ENCODE measurements at regions not wholly inside any gene's neighbourhood (a gene's known extent, or its start where the extent isn't known, plus 50 kb on each side); places are given as distances from the start of the nearest gene placed in this dataset.

DNA sequence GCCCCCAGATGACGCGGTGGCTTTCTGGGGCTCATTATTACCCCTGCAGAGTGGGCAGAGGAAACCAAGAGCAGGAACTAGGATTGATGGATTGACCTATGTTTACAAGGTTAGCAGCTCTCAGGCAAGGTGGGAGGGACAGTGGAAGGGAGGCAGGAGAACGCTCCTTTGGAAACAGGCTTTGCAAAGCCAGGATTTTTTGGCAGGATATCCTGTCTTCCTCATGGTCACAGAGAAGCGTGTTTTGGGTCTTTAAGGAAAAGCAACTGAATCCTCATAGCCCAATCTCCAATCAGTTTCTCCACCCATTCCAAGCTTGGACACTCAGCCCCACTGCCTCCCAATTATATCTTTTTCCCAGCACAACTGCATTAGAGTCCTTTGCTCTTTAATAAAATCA lies 105.6 kb upstream of the SOD1 start:
- no peak overlapping the region for H3K4me2 ChIP-seq (ENCODE audit: insufficient read depth, low read length)
- no peaks in the 10 kb centered on the region for H3K9me3 ChIP-seq (replicated peaks; ENCODE audit: control insufficient read depth, insufficient read depth, low read depth, low read length)
- H3K27me3 ChIP-seq (ENCODE audit: control insufficient read depth in 2 of 2, insufficient read depth in 2 of 2, low read length in 2 of 2): peaks cover 3 to 38% of the 10 kb centered on the region in 2 experiments
- peaks cover 0 to 5% of the 10 kb centered on the region in 2 experiments; a peak in 1 of 5 replicates for H3K4me1 ChIP-seq (replicated peaks in 1 of 2; ENCODE audit: control insufficient read depth in 2 of 2, insufficient read depth in 2 of 2, low read length in 2 of 2)
- intact Hi-C loops (cut with micrococcal nuclease) (no loop called here), in situ Hi-C loops (cut with MboI) (no loop called here)
- no peak overlapping the region for H3K27ac ChIP-seq (ENCODE audit: extremely low read depth, low read depth, low read length)
- TF ChIP-seq, protein P1, sequence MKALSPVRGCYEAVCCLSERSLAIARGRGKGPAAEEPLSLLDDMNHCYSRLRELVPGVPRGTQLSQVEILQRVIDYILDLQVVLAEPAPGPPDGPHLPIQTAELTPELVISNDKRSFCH (CRISPR knock-in tag; IDR thresholded peaks at IDR 0.05): no peak
- TF ChIP-seq, protein P1 (tag; IDR thresholded peaks at IDR 0.05): no peak
- TF ChIP-seq TAF7 (tag; IDR thresholded peaks at IDR 0.05): no peak
- no peak for TF ChIP-seq CHD1 (IDR thresholded peaks at IDR 0.05; ENCODE audit: low read length)
- TF ChIP-seq ZNF134 (CRISPR knock-in tag; conservative IDR thresholded peaks at IDR 0.05): no peak
- TF ChIP-seq RFX5 (IDR thresholded peaks at IDR 0.05; ENCODE audit: low read depth, low read length): no peak
- no peak for TF ChIP-seq PTRF (tag; IDR thresholded peaks at IDR 0.05)
- TF ChIP-seq PHF20 (IDR thresholded peaks at IDR 0.05; ENCODE audit: partially characterized antibody): no peak
- TF ChIP-seq CCNT2 (IDR thresholded peaks at IDR 0.05; ENCODE audit: borderline replicate concordance, extremely low read depth, insufficient read length, low read depth, low read length): no peak
- no peak for TF ChIP-seq RBBP5 (IDR thresholded peaks at IDR 0.05; ENCODE audit: borderline replicate concordance, insufficient read depth, low read length, poor library complexity, severe bottlenecking)
- TF ChIP-seq PPARD (CRISPR knock-in tag; IDR thresholded peaks at IDR 0.05): no peak
- TF ChIP-seq, protein P2, sequence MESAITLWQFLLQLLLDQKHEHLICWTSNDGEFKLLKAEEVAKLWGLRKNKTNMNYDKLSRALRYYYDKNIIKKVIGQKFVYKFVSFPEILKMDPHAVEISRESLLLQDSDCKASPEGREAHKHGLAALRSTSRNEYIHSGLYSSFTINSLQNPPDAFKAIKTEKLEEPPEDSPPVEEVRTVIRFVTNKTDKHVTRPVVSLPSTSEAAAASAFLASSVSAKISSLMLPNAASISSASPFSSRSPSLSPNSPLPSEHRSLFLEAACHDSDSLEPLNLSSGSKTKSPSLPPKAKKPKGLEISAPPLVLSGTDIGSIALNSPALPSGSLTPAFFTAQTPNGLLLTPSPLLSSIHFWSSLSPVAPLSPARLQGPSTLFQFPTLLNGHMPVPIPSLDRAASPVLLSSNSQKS (CRISPR knock-in tag; IDR thresholded peaks at IDR 0.05): no peak
- no peak for TF ChIP-seq MYBL2 (IDR thresholded peaks at IDR 0.05; ENCODE audit: low read depth)
- no peak for TF ChIP-seq MYBL2 (CRISPR knock-in tag; IDR thresholded peaks at IDR 0.05; ENCODE audit: borderline replicate concordance)
- no peak for TF ChIP-seq XRCC3 (IDR thresholded peaks at IDR 0.05)
- TF ChIP-seq BRCA1 (IDR thresholded peaks at IDR 0.05): no peak
- TF ChIP-seq BRCA1 (CRISPR knock-in tag; IDR thresholded peaks at IDR 0.05): no peak
- ATAC-seq (no peak), DNase-seq (ENCODE audit: extremely low read depth in 1 of 4, low spot score in 3 of 4) (no peak), FAIRE-seq (no peak)
- BruUV-seq (replicated peaks): no TSS peak
- H3K9me1 ChIP-seq (ENCODE audit: control insufficient read depth, insufficient read depth, low read length): no peaks in the 10 kb centered on the region
- no peak overlapping the region for H2AFZ ChIP-seq (ENCODE audit: low read depth, low read length)
- ChIA-PET POLR2A (interaction anchor here (0.8 kb wide), 1 partner anchor 348 kb away, joined by 3 read pairs; no protein-coding TSS in a partner anchor), CTCF (ENCODE audit: low intra/inter-chr PET ratio) (no interaction called here)
- WGBS (ENCODE audit: insufficient coverage, low coverage, missing lambda C conversion rate): 0% methylated on average over 4 of the region's 4 CpGs
- H3K36me3 ChIP-seq (ENCODE audit: control insufficient read depth, insufficient read depth, low read length): no peaks in the 10 kb centered on the region
- no peaks in the 10 kb centered on the region for H3K79me2 ChIP-seq (ENCODE audit: control insufficient read depth, insufficient read depth, low read length)
- no peak overlapping the region for H3K9ac ChIP-seq (ENCODE audit: insufficient read depth in 1 of 2, low read depth in 2 of 2, low read length in 2 of 2)
- no peak overlapping the region for H3K4me3 ChIP-seq
- no peaks in the 10 kb centered on the region for H4K20me1 ChIP-seq (replicated peaks; ENCODE audit: control insufficient read depth, insufficient read depth, low read length)
